ENCODE measurements at regions not wholly inside any gene's neighbourhood (a gene's known extent, or its start where the extent isn't known, plus 50 kb on each side); places are given as distances from the start of the nearest gene placed in this dataset.

DNA sequence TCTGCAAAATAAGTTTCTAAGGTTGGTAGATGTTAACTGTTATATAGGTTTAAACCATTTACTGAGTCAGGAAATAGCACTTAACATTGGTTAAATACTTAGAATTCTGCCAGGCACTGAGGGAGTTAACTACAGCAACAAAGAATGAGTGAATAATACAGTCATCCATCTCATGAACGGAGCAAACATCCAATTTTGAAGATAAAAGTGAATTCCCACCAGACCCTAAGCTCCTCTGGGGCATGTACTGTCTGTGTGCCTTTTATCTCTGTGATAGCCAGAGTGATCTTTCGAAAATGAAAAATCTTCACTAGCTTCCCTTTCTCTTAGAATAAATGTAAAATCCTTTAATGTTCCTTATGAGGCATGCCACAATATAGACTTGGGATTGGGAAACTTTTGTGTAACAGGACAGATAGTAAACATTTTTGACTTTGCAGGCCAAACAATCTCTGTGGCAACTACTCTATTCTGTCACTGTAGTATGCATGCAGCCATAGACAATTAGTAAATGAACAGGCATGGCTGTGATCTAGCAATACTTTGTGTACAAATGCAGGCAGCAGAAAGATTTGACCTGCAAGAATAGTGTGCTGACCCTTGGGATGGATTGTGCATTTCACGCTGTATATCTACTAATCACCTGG is 294.5 kb upstream of the LMCD1 start:
- no peak for DNase-seq
- in situ Hi-C loops (cut with HindIII; ENCODE audit: low pct_ligation_motif_present, low pct_unique_long_range_greater_than_20kb, low sequenced_read_pairs) = no loop called here

DNA sequence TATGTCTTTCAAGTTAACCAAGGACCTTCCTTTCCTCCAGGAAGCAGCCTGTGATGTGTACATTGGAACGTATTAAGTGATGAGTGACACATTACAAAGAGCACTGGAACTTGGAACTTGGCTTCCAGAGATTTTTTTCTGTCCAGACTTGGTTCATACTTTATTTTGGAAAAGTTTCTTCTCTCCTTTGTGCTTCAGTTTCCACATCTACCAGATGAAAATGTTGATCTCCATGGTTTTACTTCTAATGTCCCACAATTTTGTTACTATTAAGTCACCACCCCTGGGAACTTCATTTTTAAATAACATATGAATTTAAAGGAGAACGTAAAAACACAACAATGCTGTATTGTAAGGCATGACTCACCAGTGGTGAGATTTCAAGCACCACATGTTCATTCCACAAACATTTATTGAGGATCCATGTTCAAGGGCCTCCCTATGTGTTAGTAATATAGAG is 290.7 kb upstream of the LMCD1 start:
- in situ Hi-C loops (cut with HindIII; ENCODE audit: low pct_ligation_motif_present, low pct_unique_long_range_greater_than_20kb, low sequenced_read_pairs) = no loop called here
- DNase-seq = no peak

DNA sequence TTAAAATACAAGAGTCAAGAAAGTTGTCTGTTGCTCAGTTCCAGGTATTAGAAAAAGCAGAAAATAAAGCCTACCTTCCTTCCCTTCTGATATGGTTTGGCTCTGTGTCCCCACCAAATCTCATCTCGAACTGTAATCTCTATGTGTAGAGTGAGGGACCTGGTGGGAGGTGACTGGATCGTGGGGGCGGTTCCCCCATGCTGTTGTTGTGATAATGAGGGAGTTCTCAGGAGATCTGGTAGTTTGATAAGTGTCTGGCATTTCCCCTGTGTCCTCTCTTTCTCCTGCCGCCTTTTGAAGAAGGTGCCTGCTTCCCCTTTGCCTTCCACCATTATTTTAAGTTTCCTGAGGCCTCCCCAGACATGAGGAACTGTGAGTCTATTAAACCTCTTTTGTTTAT is 288.8 kb upstream of the LMCD1 start:
- in situ Hi-C loops (cut with HindIII; ENCODE audit: low pct_ligation_motif_present, low pct_unique_long_range_greater_than_20kb, low sequenced_read_pairs) = no loop called here
- DNase-seq = no peak

DNA sequence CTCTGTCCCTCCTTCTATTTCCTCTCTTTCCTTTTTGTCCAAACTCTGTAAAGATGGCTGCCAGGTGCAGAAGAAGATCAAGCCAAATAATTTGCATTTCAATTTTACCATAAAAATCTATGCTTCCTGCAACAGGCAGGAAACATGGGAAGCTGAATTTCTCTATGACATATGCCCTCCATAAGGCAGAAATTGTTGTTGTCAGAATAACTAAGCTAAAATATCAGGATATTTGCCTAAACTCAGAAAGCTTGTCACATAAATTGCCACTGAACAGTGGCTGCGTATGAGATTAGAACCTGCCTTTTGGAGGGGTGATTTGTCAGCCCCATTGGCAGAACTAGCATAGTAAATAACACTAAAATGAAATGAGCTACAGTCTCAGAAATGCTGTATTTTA is 288.3 kb upstream of the LMCD1 start:
- no peak for DNase-seq

DNA sequence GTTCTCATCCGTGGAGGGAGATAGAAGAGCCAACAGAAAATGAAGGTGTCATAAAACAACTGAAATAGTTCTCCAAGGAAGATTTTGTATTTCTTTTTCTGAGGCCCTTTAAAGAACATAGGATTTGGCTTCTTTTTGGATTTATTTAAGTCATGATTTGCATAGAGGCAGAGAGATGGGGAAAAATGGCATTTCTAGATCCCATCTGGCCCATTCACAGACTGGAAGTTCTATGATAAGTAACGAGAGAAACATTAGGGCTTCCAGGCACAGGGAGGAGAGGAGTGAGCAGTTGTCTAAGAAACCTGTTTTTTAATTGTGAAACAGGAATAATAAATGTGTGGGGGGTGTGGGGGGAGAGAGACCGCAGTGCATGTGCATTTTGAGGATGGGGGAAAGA is 285.8 kb upstream of the LMCD1 start:
- in situ Hi-C loops (cut with HindIII; ENCODE audit: low pct_ligation_motif_present, low pct_unique_long_range_greater_than_20kb, low sequenced_read_pairs) = no loop called here
- no peak for DNase-seq

More for the DNA sequence above, 288.3 kb upstream of the LMCD1 start:
- in situ Hi-C loops (cut with HindIII; ENCODE audit: low pct_ligation_motif_present, low pct_unique_long_range_greater_than_20kb, low sequenced_read_pairs) = no loop called here

DNA sequence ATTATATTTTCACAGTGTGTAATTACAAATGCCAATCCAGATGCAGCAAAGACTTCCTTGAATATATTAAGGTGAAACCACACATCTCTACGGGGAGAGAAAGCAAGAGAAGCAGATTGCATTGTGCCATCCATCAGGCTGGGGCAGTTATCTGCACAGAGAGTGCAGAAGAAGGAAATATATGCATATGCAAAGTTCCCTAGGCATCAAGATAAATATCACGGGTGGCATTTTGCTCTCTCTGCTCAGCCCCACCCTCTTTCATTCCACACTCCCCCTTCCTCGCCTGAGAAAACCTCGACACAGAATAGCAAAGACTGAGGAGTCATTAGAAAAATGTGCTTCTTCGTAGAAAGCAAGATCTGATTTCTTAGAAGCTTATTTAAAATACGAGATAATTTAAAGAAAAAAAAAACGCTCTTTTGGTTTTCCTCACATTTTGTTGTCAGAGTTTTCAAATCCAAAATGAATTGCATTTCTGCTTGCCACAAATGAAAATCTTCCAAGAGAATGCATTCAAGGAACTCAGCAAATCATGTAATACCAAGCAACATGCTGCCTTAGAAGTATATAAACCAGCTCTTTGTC is 283.2 kb upstream of the LMCD1 start:
- DNase-seq = no peak
- in situ Hi-C loops (cut with HindIII; ENCODE audit: low pct_ligation_motif_present, low pct_unique_long_range_greater_than_20kb, low sequenced_read_pairs) = no loop called here

DNA sequence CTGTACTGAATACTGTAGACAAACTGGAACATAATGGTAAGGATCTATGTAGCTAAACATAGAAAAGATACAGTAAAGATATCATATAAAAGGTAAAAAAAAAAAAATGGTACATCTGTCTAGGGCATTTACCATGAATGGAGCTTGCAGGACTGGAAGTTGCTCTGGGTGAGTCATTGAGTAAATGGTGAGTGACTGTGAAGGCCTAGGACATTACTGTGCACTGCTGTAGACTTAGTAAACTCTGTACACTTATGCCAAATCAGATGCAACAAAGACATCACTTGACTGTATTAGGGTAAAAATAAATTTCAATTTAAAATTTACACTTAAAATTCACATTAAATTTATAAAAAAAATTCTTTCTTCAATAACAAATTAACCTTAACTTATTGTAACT is 281.3 kb upstream of the LMCD1 start:
- no peak for DNase-seq
- in situ Hi-C loops (cut with HindIII; ENCODE audit: low pct_ligation_motif_present, low pct_unique_long_range_greater_than_20kb, low sequenced_read_pairs) = no loop called here

DNA sequence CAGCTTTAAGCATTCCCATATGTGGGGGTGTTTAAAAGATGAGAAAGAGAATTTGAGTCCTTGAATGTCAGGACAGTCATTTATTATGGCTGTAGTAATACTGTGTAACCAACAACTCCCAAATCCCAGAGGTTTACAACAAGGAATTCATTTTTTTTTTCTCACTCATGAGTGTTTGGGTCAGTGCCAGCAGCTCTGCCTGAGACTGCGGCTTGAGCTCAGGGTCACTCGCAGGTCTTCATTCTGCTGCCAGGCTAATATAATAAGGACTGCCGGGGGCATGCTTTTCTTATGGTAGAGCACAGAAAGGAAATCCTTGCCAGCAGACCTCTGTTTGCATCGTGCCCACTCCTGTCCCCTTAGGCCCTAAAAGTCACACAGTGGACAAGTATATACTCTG is 277.9 kb upstream of the LMCD1 start:
- DNase-seq = no peak
- in situ Hi-C loops (cut with HindIII; ENCODE audit: low pct_ligation_motif_present, low pct_unique_long_range_greater_than_20kb, low sequenced_read_pairs) = no loop called here

DNA sequence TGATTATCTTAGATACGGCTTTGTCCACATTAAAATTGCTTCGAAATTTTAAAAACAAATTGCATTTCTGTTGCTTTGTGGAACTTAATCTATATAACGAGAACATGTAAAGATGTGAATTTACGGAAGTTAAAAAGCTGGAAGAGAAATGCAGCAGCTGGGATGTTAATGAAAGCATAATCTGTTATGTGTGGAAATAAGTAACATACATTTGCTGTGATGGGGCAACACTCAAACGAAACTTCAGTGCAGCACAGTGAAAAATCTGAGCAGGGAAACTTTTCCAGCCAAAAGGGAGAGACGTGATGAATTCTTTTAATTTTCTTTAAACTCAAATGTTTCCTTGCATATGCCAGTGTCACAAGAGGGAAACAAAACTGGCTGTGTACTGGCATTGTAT is 276.7 kb upstream of the LMCD1 start:
- in situ Hi-C loops (cut with HindIII; ENCODE audit: low pct_ligation_motif_present, low pct_unique_long_range_greater_than_20kb, low sequenced_read_pairs) = no loop called here
- no peak for DNase-seq

DNA sequence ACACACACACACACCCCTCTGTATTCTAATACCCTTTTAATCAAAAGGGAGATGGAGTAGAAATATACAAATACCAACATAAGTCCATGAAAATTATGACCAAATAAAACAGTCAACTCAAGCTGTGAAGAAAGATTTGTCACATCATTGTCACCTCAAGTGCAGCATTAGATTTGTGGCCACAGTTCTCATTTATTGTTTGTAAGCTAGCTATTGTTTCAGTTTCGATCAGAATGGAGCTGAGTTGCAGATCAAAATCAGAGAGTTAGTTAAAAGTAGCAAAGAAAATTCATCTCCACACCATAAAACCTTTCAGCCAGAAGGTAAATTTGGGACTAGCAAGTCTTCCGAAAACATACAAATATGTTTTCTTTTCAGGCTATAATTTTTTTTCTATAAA is 267.7 kb upstream of the LMCD1 start:
- no peak for DNase-seq
- in situ Hi-C loops (cut with HindIII; ENCODE audit: low pct_ligation_motif_present, low pct_unique_long_range_greater_than_20kb, low sequenced_read_pairs) = no loop called here

DNA sequence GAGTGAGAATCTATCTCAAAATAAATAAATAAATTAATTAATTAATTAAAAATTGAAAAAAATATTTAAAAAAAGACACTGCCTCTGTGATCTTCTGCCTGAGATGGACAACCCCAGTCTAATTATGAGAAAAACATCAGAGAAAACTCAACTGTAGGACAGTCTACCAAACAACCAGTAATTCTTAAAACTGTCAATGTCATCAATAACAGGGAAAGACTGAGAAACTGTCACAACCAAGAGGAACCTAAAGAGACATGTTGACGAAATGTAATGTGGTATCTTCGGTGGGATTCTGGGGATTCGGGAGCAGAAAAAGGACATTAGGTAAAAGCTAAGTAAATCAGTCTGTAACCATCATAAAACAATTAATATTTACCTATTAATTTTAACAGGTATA is 265.4 kb upstream of the LMCD1 start:
- in situ Hi-C loops (cut with HindIII; ENCODE audit: low pct_ligation_motif_present, low pct_unique_long_range_greater_than_20kb, low sequenced_read_pairs) = no loop called here
- no peak for DNase-seq

DNA sequence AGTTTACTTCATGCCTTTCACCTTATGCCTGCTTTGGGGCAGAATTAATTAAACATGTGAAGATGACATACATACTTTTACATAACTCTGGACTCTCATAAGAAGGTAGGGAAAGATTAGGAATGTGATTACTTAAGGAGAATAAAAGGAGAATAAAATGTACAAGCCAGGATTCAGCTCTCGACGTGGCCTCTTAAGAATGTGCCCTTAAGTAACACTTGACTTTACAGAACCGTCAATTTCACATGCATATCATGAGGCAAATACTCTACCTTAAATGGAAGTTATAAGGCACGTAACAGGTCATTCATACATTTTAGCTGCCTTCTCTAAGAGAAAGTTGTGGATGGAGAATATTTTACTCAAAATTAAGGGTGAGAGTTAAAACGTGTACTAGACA is 263.7 kb upstream of the LMCD1 start:
- no peak for DNase-seq
- in situ Hi-C loops (cut with HindIII; ENCODE audit: low pct_ligation_motif_present, low pct_unique_long_range_greater_than_20kb, low sequenced_read_pairs) = no loop called here

DNA sequence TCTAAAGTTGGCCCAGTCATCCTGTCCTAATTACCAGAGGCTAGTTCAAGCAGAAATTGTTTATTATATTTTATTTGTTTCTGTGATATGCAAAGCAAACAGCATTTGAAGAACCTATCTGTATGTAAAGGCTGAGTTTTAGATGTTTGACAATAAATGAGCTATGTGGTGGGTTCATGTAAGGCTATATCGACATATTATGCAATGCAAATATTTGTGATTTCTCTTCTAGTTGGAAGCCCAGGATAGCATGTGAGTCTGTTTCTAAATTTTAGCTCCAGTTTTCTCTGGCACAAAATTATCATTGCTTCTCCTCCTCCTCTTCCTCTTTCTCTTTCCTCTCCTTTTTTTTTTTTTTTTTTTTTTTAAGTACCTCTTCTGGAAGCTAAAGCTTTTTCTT is 263.2 kb upstream of the LMCD1 start:
- in situ Hi-C loops (cut with HindIII; ENCODE audit: low pct_ligation_motif_present, low pct_unique_long_range_greater_than_20kb, low sequenced_read_pairs) = no loop called here
- no peak for DNase-seq

DNA sequence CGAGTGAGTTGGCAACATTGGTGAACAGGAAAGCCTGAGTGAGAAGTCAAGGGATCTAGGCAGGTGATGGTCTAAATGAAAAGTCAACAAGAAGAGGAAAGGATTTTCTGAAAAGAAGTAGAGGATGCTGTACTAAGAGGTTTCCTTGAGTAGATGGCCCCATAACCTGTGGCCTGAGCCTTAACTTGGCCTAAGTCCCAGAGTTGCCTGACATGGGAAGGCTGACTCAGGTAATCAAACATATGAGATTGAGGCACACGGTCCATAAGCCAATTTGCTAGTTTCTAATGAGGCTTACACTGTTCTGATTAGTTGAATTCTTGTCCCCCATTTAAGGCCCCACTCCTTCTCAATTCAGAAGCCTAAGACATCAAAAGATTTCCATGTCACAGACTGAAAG is 262.5 kb upstream of the LMCD1 start:
- DNase-seq = no peak
- in situ Hi-C loops (cut with HindIII; ENCODE audit: low pct_ligation_motif_present, low pct_unique_long_range_greater_than_20kb, low sequenced_read_pairs) = no loop called here

DNA sequence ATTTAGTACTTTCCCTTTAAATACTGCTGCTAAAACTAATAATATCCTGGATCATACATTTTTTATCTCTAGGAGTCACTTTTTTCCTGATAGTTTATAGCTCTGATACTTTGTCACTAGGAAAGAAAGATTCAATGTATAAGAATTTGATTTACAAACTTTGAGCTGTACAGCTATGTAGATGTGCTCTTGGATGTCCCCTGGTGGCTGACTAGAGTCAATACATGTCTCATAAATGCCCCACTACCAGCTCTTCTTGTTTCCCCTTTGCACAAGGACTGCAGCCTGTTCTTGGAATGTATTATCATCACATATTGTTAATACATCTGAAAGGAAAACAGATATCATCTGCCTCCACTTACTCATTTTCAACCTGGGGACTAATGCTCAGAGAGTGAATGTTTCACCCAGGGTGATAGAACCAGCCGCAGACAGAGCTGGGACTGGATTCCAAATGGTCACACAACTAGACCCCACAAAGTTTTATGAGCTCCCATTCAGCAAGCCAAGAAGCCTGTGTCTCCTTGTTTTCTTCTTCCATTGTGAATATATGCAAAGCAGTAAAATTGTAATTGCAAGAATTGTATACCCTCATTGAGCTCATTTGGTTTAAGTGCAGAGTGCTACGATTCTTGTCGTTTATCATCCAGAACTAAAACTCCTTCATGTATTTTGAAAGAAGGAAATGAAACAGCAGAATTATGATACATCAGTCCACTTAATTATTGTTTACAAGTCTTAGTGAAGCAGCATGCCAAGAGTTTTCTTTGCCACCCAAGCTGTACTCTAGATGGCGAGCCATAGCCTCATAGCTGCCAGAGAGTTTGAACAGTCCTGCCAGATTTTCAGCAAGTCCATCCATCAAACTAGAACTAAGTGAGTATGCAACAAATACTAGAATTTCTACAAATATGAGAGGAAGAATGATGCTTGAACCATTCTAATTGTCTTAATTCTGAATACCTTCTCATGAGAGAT is 261.6 kb upstream of the LMCD1 start:
- DNase-seq = peak; percentile 34
- in situ Hi-C loops (cut with HindIII; ENCODE audit: low pct_ligation_motif_present, low pct_unique_long_range_greater_than_20kb, low sequenced_read_pairs) = no loop called here

DNA sequence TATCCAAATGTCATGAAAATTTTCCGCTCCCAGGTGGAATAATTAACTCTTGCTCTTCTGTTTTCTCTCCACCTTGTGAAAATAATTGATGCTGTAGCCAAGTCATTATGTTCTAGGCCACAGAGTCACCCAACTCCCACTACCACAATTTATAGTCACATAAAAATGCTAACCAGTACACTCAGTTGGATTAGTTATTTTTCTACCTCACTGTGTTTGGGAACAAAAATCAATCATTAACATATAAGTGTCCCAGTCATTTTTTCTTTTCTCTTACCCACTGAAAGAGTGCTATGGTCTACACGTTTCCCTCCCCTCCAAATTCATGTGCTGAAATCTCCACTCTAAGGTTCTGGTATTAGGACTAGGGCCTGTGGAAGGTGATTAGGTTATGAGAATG is 255.6 kb upstream of the LMCD1 start:
- no peak for DNase-seq
- in situ Hi-C loops (cut with HindIII; ENCODE audit: low pct_ligation_motif_present, low pct_unique_long_range_greater_than_20kb, low sequenced_read_pairs) = no loop called here

DNA sequence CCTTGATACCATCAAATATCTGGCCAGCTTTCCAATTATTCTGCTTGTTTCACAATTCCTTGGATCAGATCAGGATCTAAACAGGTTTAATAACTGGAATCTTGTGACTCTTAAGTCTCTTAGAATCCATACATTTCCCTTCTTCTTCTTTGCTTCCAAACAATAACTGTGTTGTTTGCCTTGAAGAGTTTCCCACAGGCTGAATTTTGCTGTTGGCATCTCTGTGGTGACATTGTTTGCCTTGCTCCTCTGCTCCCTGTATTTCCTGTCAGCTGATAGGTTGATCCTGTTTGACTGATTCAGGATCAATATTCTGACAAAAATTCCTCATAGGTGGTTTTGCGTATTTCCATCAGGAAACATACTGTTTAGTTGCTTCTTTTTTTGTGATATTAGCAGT is 248.4 kb upstream of the LMCD1 start:
- in situ Hi-C loops (cut with HindIII; ENCODE audit: low pct_ligation_motif_present, low pct_unique_long_range_greater_than_20kb, low sequenced_read_pairs) = no loop called here
- DNase-seq = no peak

DNA sequence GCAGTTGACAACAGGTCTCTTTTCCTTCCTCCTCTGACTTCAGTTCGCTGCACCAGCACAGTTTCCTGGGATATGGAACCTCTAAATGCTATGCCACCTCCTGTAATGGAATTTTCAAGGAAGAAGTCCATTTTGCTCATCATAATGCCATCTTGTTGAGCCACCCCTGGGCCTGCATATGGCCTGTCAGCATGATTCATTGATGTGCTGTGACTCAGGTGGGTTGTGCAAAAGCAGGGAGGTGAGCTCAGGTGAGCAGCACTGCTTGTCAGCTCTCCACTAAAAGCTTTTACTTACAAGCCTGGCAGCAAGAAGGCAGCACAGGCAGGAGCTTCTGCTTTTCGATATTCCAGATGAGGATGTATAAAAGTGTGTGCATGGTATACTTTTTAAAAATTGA is 247.1 kb upstream of the LMCD1 start:
- no peak for DNase-seq
- in situ Hi-C loops (cut with HindIII; ENCODE audit: low pct_ligation_motif_present, low pct_unique_long_range_greater_than_20kb, low sequenced_read_pairs) = no loop called here

DNA sequence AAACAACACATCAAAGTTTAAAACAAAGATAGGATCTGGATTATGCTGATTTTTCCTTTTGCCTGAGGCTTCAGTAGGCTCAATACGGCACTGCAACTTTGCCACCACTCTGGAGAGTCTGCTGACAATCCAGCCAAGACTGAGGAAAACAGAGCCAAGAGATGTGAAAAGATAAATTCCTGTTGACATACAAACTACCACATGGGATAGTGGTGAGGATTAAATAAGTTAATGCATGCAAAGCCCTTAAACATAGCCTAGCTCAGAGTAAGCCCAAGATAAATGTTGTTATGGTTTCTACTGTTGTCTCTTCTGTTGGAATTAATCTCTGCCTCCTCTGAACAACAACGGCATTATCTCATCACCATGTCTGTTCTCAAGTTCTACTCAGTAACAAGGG is 245.9 kb upstream of the LMCD1 start:
- no peak for DNase-seq
- in situ Hi-C loops (cut with HindIII; ENCODE audit: low pct_ligation_motif_present, low pct_unique_long_range_greater_than_20kb, low sequenced_read_pairs) = no loop called here

All from ACHN (cell line).